Islet of Langerhans (tissue), 1 donor: ENCODE measurements at regions not wholly inside any gene's neighbourhood (a gene's known extent, or its start where the extent isn't known, plus 50 kb on each side); places are given as distances from the start of the nearest gene placed in this dataset.
"Not testable (repeated sequence)": the region's sequence is repeated elsewhere in the genome, so short reads cannot be mapped to it uniquely, and the experiment has no call there.

ENCODE experiments used
- FAIRE-seq: peaks from one replicate; lab custom pipeline; 2011; peaks lifted over from hg19 to GRCh38; lab: Jason Lieb, UNC

DNA sequence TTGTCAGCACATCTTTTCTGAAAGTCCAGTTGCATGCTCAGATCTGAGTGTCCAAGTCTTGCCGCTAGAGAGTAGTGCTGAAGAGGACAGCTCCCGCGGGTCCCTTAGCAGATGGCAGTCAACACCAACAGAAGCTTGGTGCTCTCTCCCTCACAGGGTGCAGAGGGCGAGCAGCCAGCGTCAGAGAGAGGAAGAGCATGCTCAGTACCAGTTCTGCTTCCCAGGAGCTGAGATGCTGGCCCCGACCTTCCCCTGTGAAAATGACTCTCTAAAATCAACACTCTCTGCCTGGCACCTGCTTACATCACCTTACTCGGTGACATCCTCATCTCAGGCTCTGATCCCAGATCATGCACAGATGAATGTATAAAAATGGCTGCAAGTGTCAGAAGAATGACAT, 86.0 kb upstream of the TWIST2 start:
- FAIRE-seq = no peak

DNA sequence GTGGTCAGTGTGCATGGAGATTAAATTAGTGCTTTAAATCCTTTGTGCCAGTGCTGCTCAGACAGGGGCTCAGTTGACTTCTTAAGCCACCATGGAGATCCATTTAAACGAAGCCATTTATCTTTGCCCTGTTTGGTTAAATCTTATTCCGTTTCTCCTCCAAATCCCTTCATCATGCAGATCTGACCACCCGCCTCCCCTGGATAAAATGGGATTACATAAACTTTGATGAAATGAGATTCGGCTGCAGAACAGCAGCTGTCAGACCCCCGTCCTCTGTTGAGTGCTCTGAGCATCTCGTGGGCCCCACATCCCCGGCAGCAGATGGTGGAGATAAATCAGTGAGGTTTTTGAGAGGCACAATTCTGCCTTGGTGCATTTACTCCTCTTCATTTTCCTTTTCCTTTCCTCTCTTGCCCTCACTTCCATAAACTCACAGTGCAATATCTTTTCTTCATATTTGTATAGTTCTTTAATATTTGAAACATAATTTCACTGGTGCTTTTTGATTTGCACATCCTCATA, 84.4 kb upstream of the TWIST2 start:
- no peak for FAIRE-seq

DNA sequence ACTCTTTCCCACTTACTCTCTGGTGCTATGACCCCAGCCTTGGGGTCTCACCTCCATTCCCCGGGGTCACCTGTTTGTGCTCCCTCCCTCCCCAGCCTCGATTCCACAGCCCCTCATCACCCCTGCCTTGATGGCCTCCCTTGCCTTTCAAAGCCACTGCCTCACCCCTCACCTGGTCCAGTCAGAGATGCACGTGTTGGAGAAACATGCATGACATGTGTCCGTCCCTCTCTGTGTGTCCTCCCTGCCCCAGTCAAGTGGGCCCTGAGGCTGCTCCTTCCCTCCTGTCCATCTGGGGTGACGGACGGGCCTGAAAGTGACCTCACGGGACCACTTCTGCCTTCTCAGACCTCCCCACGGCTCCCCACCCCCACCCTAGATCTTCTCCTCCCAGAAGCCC, 82.3 kb upstream of the TWIST2 start:
- FAIRE-seq = no peak

DNA sequence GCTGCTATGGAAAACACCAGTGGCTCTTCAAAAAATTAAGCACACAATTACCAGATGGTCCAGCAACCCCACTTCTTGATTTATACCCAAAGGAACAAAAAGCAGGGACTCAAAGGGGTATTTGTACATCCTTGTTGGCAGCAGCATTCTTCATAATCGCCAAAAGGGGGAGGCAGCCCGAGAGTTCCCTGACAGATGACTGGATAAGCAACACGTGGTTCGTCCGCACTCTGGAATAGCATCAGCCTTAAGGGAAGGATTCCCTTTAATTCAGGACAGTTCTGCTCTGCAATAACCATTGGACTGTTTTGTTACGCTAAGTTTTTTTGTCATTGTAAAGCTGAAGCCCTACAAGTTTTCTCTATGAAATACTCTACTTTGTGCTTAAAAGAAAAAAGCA, 76.7 kb upstream of the TWIST2 start:
- no peak for FAIRE-seq

DNA sequence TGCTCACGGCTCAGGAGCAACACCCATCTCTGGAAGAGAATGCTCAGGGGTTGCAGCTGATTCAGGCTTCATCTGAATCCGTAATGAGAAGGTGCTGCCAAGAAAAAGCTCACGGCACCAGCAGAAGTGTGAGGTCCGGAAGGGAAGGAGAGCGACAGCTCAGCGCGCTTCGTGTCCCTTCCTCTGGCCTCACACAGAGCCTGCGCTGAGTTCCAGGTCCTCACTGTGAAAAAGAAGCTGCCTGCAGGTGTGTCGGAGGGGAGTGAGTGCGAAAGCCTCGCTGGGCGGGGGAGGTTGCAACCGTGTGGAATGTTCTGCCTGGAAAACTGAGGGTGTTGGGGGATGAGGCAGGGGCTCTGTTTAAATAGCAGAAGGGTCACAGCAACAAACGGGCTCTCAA, 76.2 kb upstream of the TWIST2 start:
- FAIRE-seq = no peak

DNA sequence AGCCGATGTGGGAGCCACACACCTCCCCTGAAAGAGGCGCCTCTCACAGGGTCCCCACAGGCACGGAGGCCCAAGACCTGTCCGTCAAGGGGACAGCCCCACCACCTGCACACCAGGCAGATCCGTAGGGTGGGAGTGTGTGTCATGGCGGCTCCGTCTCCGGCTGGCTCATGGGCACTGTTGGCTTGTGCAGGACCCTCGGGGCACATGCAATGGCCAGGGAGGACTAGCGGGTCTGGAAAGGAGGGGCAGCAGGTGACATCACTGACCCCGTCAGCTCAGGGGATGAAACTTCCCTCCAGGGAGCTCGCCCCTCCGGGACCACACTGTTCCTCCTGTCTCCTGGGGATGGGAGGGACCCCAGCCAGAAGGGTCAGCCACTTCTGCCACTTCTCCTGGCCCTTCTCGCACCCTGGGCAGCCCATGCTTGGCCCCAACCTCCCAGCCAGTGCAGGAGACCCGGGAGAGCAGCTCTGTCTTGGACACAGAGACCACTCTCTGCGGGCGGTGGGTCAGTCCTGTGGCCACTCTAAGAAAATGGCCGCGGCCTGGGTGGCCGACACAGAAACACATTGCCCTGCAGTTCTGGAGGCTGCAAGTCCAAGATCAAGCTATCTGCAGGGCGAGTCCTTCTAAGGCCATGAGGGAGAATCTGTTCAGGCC, 75.1 kb upstream of the TWIST2 start:
- FAIRE-seq = no peak

DNA sequence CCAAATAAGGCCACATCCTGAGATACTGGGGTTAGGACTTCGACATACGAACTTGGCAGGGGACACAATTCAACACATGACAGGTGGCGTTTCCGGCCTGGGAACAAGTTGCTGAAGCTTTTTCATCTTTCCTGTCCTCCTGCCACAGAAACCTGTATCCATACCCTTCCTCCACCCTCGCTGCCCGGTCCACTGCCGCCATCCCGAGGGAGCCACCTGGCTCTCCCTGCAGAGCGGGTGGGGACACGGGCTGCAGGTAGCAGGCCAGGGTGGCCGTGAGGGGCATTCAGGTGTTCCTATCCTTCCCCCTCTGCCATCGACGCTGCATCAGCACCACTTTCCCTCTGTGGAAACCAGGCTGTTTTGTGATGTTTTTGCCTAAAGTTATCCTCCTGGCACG, 74.4 kb upstream of the TWIST2 start:
- FAIRE-seq = no peak

DNA sequence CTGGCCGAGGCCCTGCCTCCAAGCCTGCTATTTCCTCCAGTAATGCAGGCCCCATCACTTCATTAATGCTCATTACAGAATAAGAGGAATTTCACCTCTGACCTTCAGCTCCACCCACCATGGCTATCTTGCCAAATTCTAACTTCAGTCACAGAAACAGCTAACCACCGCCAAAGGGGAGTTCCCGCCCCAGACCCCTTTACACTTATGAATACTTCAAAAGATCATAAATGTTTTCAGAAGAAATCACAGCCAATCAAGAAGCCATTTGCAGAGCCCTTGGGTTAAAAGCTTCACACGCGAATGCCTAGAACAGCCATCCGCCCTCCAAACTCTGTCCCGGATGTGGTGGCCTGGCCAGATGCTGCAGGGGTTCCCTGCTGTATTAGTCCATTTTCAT, 73.8 kb upstream of the TWIST2 start:
- no peak for FAIRE-seq

DNA sequence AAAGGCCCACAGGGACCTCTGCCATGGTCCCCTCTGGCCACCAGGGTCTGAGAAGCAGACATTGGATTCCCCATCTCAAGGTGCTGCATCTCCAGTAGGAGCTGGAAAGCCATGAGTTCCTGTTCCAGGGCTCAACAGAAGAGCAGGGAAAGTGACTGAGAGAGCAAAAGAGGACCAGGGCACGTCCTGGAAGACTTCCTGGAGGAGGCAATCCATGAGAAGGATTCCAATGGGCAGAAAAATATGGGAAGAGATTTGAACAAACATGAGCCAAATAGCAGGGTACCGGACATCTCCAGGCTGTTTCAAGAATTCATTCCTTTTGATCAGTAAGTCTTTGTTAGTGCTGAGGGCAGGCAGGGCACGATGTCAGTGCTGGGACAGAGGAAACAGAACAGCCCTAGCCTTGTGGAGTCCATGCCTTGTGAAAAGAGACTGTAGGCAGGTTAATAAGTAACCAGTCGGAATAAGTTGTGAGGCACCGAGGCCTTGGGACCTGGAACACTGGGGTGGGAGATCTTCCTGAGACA, 72.8 kb upstream of the TWIST2 start:
- FAIRE-seq = no peak

DNA sequence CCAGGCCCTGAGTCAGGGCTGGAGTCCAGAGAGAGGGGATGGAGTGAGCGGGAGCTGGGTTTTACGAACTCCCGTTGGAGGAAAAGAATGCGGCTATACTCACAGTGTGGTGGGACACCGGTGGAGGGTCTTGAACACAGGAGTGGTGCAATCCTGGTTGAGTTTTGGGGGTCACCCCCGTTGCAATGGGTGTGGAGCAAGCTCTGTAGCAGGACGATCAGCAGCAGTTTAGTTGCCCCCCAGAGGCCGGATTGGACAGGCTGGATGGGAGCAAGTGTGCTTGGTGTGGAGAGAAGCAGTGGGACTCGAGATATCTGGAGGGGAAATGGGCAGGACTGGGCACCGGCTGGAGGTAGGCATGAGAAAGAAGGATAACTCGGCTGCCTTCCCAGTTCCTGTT, 72.3 kb upstream of the TWIST2 start:
- FAIRE-seq = no peak

DNA sequence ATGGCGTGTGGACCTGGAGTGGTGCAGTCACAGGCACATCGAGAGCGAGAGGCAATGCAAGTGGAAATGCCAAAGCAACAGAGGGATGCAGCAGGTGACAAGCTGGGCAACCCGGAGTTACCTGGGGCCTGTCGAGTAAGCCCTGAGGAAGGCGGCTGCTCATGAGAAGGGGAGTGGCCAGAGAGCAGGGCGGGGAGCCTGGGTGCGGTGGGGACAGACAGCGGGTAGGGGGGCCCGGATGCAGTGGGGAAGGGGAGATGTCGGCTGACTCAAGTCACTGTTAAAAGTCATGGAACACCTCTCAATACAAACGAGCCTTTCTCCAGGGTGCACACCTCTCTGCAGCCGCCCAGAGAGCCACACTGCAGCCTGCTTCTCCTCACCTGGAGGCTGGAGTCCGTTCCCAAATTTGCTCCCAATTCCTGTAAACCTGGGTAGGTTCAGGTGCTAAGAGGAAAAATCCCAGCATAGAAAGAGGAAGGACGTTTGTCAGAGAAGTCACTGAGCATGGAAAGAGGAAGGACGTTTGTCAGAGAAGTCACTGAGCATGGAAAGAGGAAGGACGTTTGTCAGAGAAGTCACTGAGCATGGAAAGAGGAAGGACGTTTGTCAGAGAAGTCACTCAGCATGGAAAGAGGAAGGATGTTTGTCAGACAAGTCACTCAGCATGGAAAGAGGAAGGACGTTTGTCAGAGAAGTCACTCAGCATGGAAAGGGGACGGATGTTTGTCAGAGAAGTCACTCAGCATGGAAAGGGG, 71.7 kb upstream of the TWIST2 start:
- FAIRE-seq = no peak

DNA sequence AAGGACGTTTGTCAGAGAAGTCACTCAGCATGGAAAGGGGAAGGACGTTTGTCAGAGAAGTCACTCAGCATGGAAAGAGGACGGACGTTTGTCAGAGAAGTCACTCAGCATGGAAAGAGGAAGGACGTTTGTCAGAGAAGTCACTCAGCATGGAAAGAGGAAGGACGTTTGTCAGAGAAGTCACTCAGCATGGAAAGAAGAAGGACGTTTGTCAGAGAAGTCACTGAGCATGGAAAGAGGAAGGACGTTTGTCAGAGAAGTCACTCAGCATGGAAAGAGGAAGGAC, 71.2 kb upstream of the TWIST2 start:
- not testable (repeated sequence) for FAIRE-seq

DNA sequence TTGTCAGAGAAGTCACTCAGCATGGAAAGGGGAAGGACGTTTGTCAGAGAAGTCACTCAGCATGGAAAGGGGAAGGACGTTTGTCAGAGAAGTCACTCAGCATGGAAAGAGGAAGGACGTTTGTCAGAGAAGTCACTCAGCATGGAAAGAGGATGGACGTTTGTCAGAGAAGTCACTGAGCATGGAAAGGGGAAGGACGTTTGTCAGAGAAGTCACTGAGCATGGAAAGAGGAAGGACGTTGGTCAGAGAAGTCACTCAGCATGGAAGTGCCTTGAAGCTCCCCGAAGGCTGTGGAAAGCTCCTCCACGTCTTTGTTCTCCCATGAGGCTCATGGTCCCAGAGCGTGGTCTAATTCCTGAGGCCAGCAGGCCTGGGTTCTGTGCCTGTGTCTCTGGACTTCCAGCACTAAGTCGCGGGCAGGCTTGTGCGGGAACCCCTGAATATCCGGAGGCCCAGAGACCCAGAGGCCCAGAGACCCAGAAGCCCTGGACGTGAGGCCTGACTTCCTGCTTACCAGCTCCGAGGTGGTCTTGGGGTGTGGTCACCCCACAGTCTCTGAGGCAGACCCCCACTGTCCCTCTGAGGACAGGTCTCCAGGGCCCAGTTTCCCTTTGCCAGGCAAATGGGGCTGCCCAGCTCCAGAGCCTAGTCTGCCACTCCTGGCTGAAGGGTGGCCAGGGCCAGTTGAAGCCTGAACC, 70.4 kb upstream of the TWIST2 start:
- FAIRE-seq = no peak

DNA sequence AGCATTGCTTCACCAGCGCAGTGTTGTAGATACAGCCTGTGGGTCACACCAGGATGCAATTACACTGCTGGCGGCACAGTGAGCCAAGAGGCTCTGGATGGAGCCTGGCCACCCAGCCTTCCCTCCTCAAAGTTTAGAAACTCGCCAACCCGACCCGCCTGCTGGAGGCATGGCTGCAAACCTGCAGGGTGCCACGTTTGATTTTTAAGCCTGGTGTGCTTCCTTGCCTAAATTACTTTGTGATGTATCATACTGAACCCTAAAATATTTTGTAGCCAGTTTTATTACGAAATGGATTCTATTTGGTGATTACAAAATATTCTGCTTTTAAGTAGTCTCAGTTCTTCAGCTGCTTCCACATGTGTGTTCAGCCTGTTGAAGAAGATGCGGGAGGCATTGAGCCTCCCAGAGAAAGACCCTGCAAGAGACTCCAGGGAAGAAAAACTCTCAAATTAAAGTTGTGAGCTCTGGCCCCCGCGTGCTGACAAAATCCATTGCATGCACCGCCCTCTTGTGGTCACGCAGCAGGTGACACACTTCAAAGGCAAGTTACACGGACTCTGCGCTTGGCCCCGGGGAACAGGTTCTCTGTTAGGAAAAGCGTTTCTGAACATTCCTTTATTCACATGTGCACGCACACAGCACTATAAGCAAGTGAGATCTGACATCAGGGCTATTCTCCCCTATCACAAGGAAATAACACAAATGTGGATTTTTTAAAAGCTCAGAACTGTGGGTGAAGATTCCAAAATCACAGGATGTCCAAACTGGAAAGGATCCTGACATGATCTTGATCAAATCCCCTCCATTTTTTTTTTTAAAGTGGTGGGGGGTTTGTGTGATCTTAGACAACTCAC, 63.0 kb upstream of the TWIST2 start:
- no peak for FAIRE-seq

DNA sequence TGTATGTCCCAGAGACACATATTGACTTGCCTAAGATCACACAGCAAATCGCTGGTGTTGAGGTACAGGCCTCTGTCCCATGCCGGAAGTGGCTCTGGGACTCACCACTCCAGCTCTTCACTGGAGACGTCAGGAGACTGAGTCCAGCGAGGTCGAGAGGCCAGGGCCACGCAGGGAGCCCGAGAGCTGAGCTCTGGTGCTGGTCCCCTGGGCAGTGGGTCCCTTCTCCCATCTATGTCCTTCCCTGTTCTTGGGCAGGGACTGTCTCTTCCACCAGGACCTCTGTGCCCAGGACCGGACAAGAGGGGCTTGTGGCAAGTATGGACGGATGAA, 62.4 kb upstream of the TWIST2 start:
- no peak for FAIRE-seq

DNA sequence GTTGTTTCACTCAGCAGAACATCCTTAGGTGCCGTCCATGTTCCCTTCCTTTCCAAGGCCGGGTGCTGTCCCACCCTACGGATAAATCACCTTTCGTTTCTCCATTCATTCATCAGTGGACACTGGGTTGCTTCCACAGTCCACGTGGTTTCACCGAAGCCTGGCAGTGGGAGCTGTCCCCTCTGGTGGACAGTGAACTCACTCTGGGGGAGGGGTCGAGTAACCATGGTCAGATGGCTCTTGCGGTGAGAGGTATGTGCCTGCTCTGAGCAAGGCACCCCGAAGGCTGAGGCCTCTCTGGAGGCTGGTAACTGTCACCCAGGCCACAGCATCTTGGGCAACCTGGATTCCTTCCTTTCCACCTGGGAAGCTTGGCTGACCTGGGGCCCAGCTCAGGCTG, 61.5 kb upstream of the TWIST2 start:
- FAIRE-seq = no peak

DNA sequence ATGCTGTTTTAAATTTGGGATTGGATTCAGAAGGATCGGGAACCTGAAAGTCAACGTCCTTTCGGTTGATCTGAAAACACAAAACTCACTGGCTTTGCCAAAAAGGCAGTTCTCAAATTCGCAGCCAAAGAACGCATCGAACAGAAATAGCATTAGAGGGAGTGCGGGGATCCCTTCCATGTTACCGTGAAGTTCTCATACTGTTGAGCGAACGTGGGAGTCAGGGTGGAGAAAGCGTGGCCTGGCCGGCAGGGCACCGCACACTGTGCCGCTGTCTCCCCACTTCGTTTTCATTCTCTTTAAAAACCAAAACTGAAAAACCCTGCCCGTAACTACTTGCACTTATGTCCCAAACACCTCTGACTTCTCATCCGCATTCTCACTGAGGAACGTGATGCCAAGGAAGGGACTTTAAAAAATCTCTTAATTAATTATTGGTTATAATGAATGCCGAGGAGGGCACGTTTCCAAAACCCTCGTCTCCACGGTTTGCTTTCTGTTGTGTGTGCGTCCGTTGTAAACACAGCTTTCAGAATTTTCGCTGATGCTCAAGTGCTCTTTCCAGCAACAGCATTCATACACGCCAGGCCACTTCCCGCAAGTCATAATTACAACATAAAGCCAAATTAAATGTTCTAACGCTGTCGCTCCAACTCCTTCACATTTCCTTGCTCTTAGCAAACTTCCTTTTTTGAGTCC, 60.9 kb upstream of the TWIST2 start:
- no peak for FAIRE-seq

DNA sequence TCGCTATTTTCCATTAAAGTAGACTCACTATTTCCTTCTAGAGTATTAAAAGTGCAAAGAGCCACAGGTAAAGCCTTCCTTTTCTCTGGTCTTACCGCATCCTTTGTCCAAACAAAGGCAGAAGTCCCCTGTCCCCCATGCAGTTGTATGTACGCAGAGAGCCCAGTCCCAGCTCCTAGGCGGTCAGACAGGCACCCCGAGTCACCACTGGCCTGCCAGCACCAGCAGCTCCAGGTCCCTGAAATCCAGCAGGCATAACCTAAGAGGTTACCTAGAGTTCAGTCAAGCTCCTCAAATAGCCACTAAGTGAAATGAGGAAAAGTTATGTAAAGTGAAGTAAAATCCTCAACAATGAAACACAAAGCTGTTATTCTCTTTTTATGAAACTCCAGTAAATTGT, 60.4 kb upstream of the TWIST2 start:
- FAIRE-seq = no peak

DNA sequence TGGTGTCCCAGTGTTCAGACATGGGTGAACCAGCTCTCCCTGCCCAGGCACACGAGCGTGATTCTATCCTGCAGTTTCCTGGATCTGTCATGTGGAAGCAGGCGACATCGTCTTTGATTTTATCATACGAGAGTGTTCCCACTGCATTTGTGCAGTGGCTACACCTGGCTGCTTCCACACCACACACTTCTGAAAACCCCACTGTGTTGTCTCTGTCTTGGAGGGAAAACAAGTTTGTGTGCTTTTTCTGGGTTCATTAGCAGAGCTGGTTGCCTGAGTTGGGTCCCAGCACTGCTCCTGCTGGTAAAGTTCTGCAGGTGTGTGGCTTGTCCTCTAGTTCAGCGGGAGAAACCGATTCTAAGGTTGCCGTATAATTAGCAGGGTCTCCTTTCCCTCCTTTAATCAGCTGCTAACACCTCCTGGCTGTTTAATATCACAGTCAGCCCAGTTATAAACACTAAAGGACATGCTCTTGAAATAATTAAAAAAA, 58.5 kb upstream of the TWIST2 start:
- no peak for FAIRE-seq

DNA sequence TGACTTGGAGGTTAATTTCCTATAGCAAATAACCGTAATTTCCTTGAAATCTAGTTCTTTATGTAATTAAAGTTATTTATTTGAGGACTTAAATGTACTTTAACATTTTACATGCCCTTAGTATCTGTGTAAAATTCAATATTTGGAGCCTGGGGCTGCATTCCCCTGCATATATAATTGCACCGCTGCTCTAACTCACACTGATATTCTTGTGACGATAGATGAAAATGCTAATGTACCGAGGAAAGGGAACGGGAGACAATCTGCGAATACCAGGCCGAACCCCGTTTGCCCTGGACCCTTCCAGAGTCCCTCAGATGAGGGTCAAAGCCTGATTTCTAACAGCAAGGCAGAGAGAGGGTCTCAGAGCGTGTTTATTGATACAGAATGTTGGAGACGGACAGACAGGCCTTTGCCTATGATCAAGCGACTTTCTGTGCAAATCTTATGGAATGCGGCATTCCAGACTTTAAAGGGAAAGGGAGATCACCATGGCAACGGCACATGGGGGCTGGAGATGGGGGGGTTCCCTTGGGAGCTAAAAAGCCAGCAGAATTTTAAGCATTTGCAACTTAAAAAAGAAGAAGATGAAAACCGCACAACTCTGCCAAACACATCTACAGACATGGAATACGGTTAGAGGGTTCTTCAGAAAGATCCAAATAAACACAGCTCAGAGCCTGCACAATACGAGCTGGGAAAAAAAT, 57.6 kb upstream of the TWIST2 start:
- FAIRE-seq = no peak

DNA sequence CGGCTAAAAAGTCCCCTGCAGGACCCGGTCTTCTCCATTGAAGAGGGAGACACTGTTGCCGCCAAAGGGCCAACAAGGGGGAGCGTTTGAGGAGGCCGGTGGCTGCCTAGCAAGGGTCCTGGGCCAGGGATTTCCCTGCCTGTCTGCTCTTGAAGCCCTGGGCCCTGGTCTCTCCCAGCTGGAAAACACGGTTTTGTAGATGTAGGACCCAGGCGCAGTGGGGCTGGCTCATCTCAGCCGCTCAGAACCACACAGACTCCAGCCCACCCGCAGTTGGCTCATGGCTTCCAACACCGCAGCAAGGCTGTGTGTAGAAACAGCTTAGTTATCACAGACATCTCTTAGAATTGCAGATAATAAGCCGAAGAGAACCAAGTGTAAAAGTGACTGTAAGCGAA, 57.1 kb upstream of the TWIST2 start:
- no peak for FAIRE-seq
